Hepatocyte (in vitro differentiated cells): ENCODE measurements at regions not wholly inside any gene's neighbourhood (a gene's known extent, or its start where the extent isn't known, plus 50 kb on each side); places are given as distances from the start of the nearest gene placed in this dataset.

Experiments used
- EZH2phosphoT487 ChIP-seq: fragments of 200-600 bp; sonication (generic); IDR thresholded peaks from one replicate; pipeline ENCODE4 v1.6.1; 2018; ENCODE audit warnings: antibody characterized with exemption, mild to moderate bottlenecking, low read depth, moderate library complexity; ENCODE audit not compliant: unreplicated experiment, severe bottlenecking
- TF ChIP-seq, protein P1 (sequence below): fragments of 200-600 bp; sonication (generic); IDR thresholded peaks from 2 replicates; pipeline ENCODE4 v1.5.1; 2016; ENCODE audit warnings: antibody characterized with exemption, mild to moderate bottlenecking; ENCODE audit not compliant: poor library complexity

GRCh38 chr22:49547751-49548239 lies 279.9 kb downstream of the BRD1 start:
- TF ChIP-seq, protein P1, sequence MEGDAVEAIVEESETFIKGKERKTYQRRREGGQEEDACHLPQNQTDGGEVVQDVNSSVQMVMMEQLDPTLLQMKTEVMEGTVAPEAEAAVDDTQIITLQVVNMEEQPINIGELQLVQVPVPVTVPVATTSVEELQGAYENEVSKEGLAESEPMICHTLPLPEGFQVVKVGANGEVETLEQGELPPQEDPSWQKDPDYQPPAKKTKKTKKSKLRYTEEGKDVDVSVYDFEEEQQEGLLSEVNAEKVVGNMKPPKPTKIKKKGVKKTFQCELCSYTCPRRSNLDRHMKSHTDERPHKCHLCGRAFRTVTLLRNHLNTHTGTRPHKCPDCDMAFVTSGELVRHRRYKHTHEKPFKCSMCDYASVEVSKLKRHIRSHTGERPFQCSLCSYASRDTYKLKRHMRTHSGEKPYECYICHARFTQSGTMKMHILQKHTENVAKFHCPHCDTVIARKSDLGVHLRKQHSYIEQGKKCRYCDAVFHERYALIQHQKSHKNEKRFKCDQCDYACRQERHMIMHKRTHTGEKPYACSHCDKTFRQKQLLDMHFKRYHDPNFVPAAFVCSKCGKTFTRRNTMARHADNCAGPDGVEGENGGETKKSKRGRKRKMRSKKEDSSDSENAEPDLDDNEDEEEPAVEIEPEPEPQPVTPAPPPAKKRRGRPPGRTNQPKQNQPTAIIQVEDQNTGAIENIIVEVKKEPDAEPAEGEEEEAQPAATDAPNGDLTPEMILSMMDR: no peak
- no peak for TF ChIP-seq EZH2phosphoT487
